GM12872 (cell line): ENCODE measurements at regions not wholly inside any gene's neighbourhood (a gene's known extent, or its start where the extent isn't known, plus 50 kb on each side); places are given as distances from the start of the nearest gene placed in this dataset.

ENCODE experiments used
- CTCF ChIP-seq: IDR thresholded peaks from 3 replicates; pipeline ENCODE4 v1.5.1; 2011; ENCODE audit warnings: low read depth, mild to moderate bottlenecking, low read length, moderate library complexity; ENCODE audit not compliant: insufficient read depth

- no peak for TF ChIP-seq CTCF
Observed at GRCh38 chr9:13896922-13897835, 416.8 kb downstream of the NFIB start.

GRCh38 chr9:13896047-13896446 is 417.9 kb downstream of the NFIB start:
- TF ChIP-seq CTCF, result no peak

- no peak for TF ChIP-seq CTCF
Observed at GRCh38 chr9:13885258-13885657, 428.7 kb downstream of the NFIB start.

- no peak for TF ChIP-seq CTCF
Observed at GRCh38 chr9:13879981-13880380, 434.0 kb downstream of the NFIB start.

- no peak for TF ChIP-seq CTCF
Observed at GRCh38 chr9:13879011-13879410, 434.9 kb downstream of the NFIB start.

GRCh38 chr9:13878241-13878711 is 435.7 kb downstream of the NFIB start:
- no peak for TF ChIP-seq CTCF

- TF ChIP-seq CTCF, result no peak
Observed at GRCh38 chr9:13876741-13877140, 437.2 kb downstream of the NFIB start.
